Heart right ventricle (tissue), 16 donors: ENCODE measurements at regions not wholly inside any gene's neighbourhood (a gene's known extent, or its start where the extent isn't known, plus 50 kb on each side); places are given as distances from the start of the nearest gene placed in this dataset.

Source experiments
- ATAC-seq, 8 donors: fragments of 200-7000 bp; cut with Tn5 transposase; one replicate each; pipeline ENCODE4 v1.9.1; 2020; ENCODE audit warnings: mild to moderate bottlenecking in 8 of 8, moderate library complexity in 8 of 8, moderate number of reproducible peaks in 1 of 8
- DNase-seq, 2 donors: peaks; one replicate each; pipeline ENCODE4 v3.0.0-alpha.2; 2020
- H3K27ac ChIP-seq, 10 donors: fragments of 200-600 bp; sonication (generic) in 2 of 10; one replicate each; pipeline versions ENCODE4 v1.5.0 to v1.8.0; 2020 to 2022; ENCODE audit warnings: mild to moderate bottlenecking in 3 of 10
- H3K27me3 ChIP-seq, 7 donors: fragments of 200-600 bp; one replicate each; pipeline ENCODE4 v1.8.0; 2021 to 2022; ENCODE audit warnings: mild to moderate bottlenecking in 2 of 7
- H3K36me3 ChIP-seq, 9 donors: fragments of 200-600 bp; sonication (generic) in 1 of 9; one replicate each; pipeline versions ENCODE4 v1.5.0 to v1.8.0; 2020 to 2022; ENCODE audit warnings: mild to moderate bottlenecking in 2 of 9
- H3K4me1 ChIP-seq, 9 donors: fragments of 200-600 bp; sonication (generic) in 1 of 9; one replicate each; pipeline versions ENCODE4 v1.5.0 to v1.8.0; 2020 to 2022; ENCODE audit warnings: mild to moderate bottlenecking in 4 of 9
- H3K4me3 ChIP-seq, 10 donors: fragments of 200-600 bp; sonication (generic) in 2 of 10; one replicate each; pipeline versions ENCODE4 v1.5.0 to v1.8.0; 2020 to 2022; ENCODE audit warnings: mild to moderate bottlenecking in 7 of 10, moderate library complexity in 2 of 10
- H3K9me3 ChIP-seq, 11 donors: fragments of 200-600 bp in 10 of 11; sonication (generic) in 2 of 11; one replicate each; pipeline versions ENCODE4 v1.5.0 to v1.8.0; 2013 to 2022; ENCODE audit warnings: mild to moderate bottlenecking in 2 of 11, control low read depth in 1 of 11, moderate library complexity in 1 of 11
- CTCF ChIP-seq, 9 donors: fragments of 200-600 bp; sonication (generic) in 2 of 9; IDR thresholded peaks; one replicate each; pipeline versions ENCODE4 v1.5.0 to v1.8.0; 2021 to 2022; ENCODE audit warnings: antibody characterized with exemption in 9 of 9, mild to moderate bottlenecking in 5 of 9, moderate library complexity in 1 of 9
- WGBS, 2 donors: extraction: QIAGEN DNeasy Blood & Tissue Kit; methylation state at CpG; one replicate each; pipeline ENCODE4 v1.1.7; 2013; ENCODE audit warnings: inconsistent platforms in 1 of 2; 5-methylcytosine and 5-hydroxymethylcytosine counted together
- intact Hi-C, 10 donors: fragments of 100-400 bp; cut with DNase I; formaldehyde crosslinking; loops; one replicate each; pipeline versions ENCODE4 v1.11.1 to v1.14.2; 2022
- donor health status: Arrhythmogenic right ventricular cardiomyopathy.
- donor health status: ischemic (EF 13 %, LVEDD 7.1; RV severe dilation, severe dysfunction).
- donor health status: healthy with polysubstance abuse.
- donor health status: DM: no; HTN: yes; CAD: no.
- donor health status: DM: no; HTN: no; CAD: no.
- donor health status: ischemic (EF 25% LVEDD 6.9; RV normal size, moderate dysfunction).
- donor health status: ischemic (EF 25% LVEDD 5.7; RV mildly dilated, moderate dysfunction).
- donor health status: healthy.
- donor health status: DM: yes; HTN: yes; CAD: no.
- donor health status: Ischemic cardiomyopathy.
- donor health status: ischemic (EF 35%, LVEDD 5.7; RV mildly dilated, moderate dysfunction).
- donor health status: nonischemic (EF 11% LVEDD 7.7; RV severe dilation, severe dysfunction).
- donor health status: DM: yes; HTN: yes; CAD: no.
- donor health status: PGD.
- donor health status: ischemic (EF 29% LVEDD 5.4; RV normal size, mild dysfunction).
- donor health status: nonischemic (EF 23%, LVEDD 6.1; RV moderate dilation, normal function).

GRCh38 chr17:34776456-34777443, 184.5 kb downstream of the CCT6B start:
- no peak for TF ChIP-seq CTCF (IDR thresholded peaks at IDR 0.05)
- 54 to 55% methylated on average over 17 of the region's 17 CpGs for WGBS, 2 donors
- H3K27me3 ChIP-seq, result peaks cover 0 to 38% (median 19%) of the 10 kb centered on the region in 7 donors
- no peaks in the 10 kb centered on the region for H3K36me3 ChIP-seq
- H3K4me3 ChIP-seq, result no peak overlapping the region
- H3K4me1 ChIP-seq, result no peaks in the 10 kb centered on the region
- peaks cover 0 to 17% (median 0%) of the 10 kb centered on the region in 11 donors for H3K9me3 ChIP-seq
- no peak overlapping the region for H3K27ac ChIP-seq
- intact Hi-C loops, result no loop called here
- DNase-seq (no peak), ATAC-seq (no peak)

- Histone ChIP-seq H3K4me1 (peaks cover 0 to 4% (median 0%) of the 10 kb centered on the region in 9 donors), H3K4me3 (no peak overlapping the region), H3K27ac (no peak overlapping the region), H3K27me3 (peaks cover 0 to 50% (median 18%) of the 10 kb centered on the region in 7 donors), H3K36me3 (no peaks in the 10 kb centered on the region), H3K9me3 (no peaks in the 10 kb centered on the region)
- intact Hi-C loops, result no loop called here
- 58 to 66% methylated on average over 4 of the region's 4 CpGs for WGBS, 2 donors
- ATAC-seq (no peak), DNase-seq (no peak)
- no peak for TF ChIP-seq CTCF (IDR thresholded peaks at IDR 0.05)
Measured at GRCh38 chr17:34773036-34773435, 188.2 kb downstream of the CCT6B start.

DNA sequence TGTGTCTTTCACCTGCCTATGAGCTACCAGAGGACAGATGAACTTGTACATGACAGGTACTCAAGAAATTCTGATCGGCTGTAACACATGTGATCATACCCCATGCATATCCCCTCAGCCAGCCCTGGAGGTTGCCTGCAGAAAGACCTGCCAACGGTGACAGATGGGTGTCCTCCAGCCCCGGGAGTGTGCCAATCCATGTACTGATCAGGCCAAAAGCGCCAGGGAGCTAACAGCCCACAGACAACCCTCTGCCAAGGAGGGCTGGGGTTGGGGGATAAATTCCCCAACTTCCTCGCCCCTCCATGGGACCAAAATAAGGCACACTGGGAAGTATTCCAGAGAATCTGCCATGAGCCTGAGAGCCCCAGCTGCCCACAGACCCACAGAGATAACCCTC, 189.4 kb downstream of the CCT6B start:
- no peaks in the 10 kb centered on the region for H3K9me3 ChIP-seq
- H3K4me1 ChIP-seq, result peaks cover 0 to 4% (median 0%) of the 10 kb centered on the region in 9 donors
- H3K27me3 ChIP-seq, result peaks cover 0 to 50% (median 18%) of the 10 kb centered on the region in 7 donors
- H3K36me3 ChIP-seq, result no peaks in the 10 kb centered on the region
- no peak overlapping the region for H3K4me3 ChIP-seq
- no peak for TF ChIP-seq CTCF (IDR thresholded peaks at IDR 0.05)
- ATAC-seq (no peak), DNase-seq (no peak)
- intact Hi-C loops, result no loop called here
- 71 to 76% methylated on average over 5 of the region's 5 CpGs for WGBS, 2 donors
- H3K27ac ChIP-seq, result no peak overlapping the region

DNA sequence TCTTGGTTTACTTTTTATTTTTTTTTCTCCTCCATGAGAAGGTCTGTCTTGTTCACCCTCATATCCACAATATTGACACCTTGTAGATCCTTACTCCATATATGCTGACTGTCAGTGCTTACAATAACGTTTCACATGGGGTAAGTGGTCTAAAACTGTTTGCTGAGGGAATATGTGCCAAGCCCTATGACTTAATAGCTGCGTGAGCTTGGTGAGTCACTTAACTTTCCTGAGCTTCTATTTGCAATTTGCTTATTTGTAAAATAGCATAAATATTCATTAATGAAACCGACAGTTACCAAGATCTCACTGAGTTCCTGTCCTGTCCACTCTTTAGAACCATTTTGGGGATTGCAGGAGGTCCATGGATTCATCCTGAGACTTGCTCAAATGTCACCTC, 190.7 kb downstream of the CCT6B start:
- intact Hi-C loops, result no loop called here
- Histone ChIP-seq H3K36me3 (no peaks in the 10 kb centered on the region), H3K27ac (no peak overlapping the region), H3K27me3 (peaks cover 0 to 46% (median 13%) of the 10 kb centered on the region in 7 donors), H3K4me1 (peaks cover 0 to 4% (median 0%) of the 10 kb centered on the region in 9 donors), H3K4me3 (no peak overlapping the region), H3K9me3 (no peaks in the 10 kb centered on the region)
- 60 to 61% methylated on average over 3 of the region's 3 CpGs for WGBS, 2 donors
- no peak for DNase-seq
- no peak for TF ChIP-seq CTCF (IDR thresholded peaks at IDR 0.05)
- ATAC-seq, result no peak
